Stimulated activated CD4-positive, alpha-beta T cell treated with anti-CD3 and anti-CD28 coated beads, TNF-alpha, amount 100 ng/mL, for 24 hours (primary cell): ENCODE measurements at regions not wholly inside any gene's neighbourhood (a gene's known extent, or its start where the extent isn't known, plus 50 kb on each side); places are given as distances from the start of the nearest gene placed in this dataset.
"Not testable (repeated sequence)": the region's sequence is repeated elsewhere in the genome, so short reads cannot be mapped to it uniquely, and the experiment has no call there.

Source experiments
- DNase-seq, 3 experiments: peaks; one replicate each; pipeline ENCODE4 v3.0.0-alpha.2; 2020; ENCODE audit warnings: low read depth in 3 of 3

GRCh38 chr7:101708223-101708622 is 79.1 kb upstream of the MYL10 start:
- DNase-seq = no peak

- DNase-seq = no peak
These were observed 83.6 kb upstream of the MYL10 start for GRCh38 chr7:101712652-101713051.

- no peak for DNase-seq
These were observed 85.0 kb upstream of the MYL10 start for GRCh38 chr7:101714097-101714496.

GRCh38 chr7:101717628-101718357 is 88.7 kb upstream of the MYL10 start:
- no peak for DNase-seq

- no peak for DNase-seq
These were observed 89.4 kb upstream of the MYL10 start for GRCh38 chr7:101718363-101719122.

GRCh38 chr7:101719123-101719470 is 90.0 kb upstream of the MYL10 start:
- DNase-seq = no peak

GRCh38 chr7:101720324-101720723 is 91.2 kb upstream of the MYL10 start:
- DNase-seq = no peak

- DNase-seq = no peak
These were observed 93.2 kb upstream of the MYL10 start for GRCh38 chr7:101722247-101722646.

GRCh38 chr7:101723835-101724234 is 93.6 kb upstream of the CUX1 start:
- no peak for DNase-seq

- no peak for DNase-seq
These were observed 92.5 kb upstream of the CUX1 start for GRCh38 chr7:101724957-101725356.

GRCh38 chr7:101725921-101726320 is 91.5 kb upstream of the CUX1 start:
- DNase-seq = no peak

- DNase-seq = no peak
These were observed 90.2 kb upstream of the CUX1 start for GRCh38 chr7:101727184-101727583.

- no peak for DNase-seq
These were observed 89.3 kb upstream of the CUX1 start for GRCh38 chr7:101728128-101728527.

GRCh38 chr7:101728873-101729240 is 88.6 kb upstream of the CUX1 start:
- DNase-seq = not testable (repeated sequence)

- DNase-seq = no peak
These were observed 88.1 kb upstream of the CUX1 start for GRCh38 chr7:101729241-101729883.

- DNase-seq = no peak
These were observed 85.8 kb upstream of the CUX1 start for GRCh38 chr7:101731502-101732084.

- no peak for DNase-seq
These were observed 83.5 kb upstream of the CUX1 start for GRCh38 chr7:101733713-101734475.

- DNase-seq = no peak
These were observed 81.3 kb upstream of the CUX1 start for GRCh38 chr7:101736084-101736483.

- no peak for DNase-seq
These were observed 77.5 kb upstream of the CUX1 start for GRCh38 chr7:101739775-101740398.

- no peak for DNase-seq
These were observed 76.3 kb upstream of the CUX1 start for GRCh38 chr7:101740981-101741725.
